Natural killer cell (primary cell): ENCODE measurements at regions not wholly inside any gene's neighbourhood (a gene's known extent, or its start where the extent isn't known, plus 50 kb on each side); places are given as distances from the start of the nearest gene placed in this dataset.

Experiments used
- ATAC-seq, 3 donors: fragments of 150-1000 bp in 2 of 3; fragments of 200-7000 bp in 1 of 3; cut with Tn5 transposase; 1 replicate in 1 of 3; 2 replicates in 2 of 3; pipeline ENCODE4 v1.10.0; 2021; ENCODE audit warnings: mild to moderate bottlenecking in 2 of 3, moderate library complexity in 2 of 3
- DNase-seq, 2 donors: peaks; one replicate each; pipeline versions ENCODE4 v3.0.0 to v3.0.0-alpha.2; 2013 to 2021; ENCODE audit warnings: mixed read lengths in 1 of 2
- H3K27ac ChIP-seq: one replicate; pipeline ENCODE4 v1.5.1; 2013; ENCODE audit warnings: mild to moderate bottlenecking, low read length
- H3K27me3 ChIP-seq: one replicate; pipeline ENCODE4 v1.6.1; 2013; ENCODE audit warnings: low read length; ENCODE audit not compliant: control insufficient read depth, insufficient read depth
- H3K36me3 ChIP-seq: one replicate; pipeline ENCODE4 v1.6.1; 2013; ENCODE audit warnings: low read length; ENCODE audit not compliant: control insufficient read depth, insufficient read depth
- H3K4me1 ChIP-seq: one replicate; pipeline ENCODE4 v1.6.1; 2013; ENCODE audit warnings: low read length; ENCODE audit not compliant: control insufficient read depth, insufficient read depth
- H3K4me3 ChIP-seq: one replicate; pipeline ENCODE4 v1.5.1; 2013; ENCODE audit warnings: low read length
- H3K9me3 ChIP-seq: one replicate; pipeline ENCODE4 v1.6.1; 2013; ENCODE audit warnings: low read length; ENCODE audit not compliant: control insufficient read depth, insufficient read depth
- H3K27ac Mint-ChIP-seq, 2 donors: one replicate each; pipeline ENCODE4 v1.8.0; 2022; ENCODE audit warnings: mild to moderate bottlenecking in 2 of 2, mixed read lengths in 2 of 2, moderate library complexity in 1 of 2
- H3K27me3 Mint-ChIP-seq, 2 donors: one replicate each; pipeline ENCODE4 v1.8.0; 2022; ENCODE audit warnings: low read depth in 2 of 2, mixed read lengths in 2 of 2
- H3K36me3 Mint-ChIP-seq: one replicate; pipeline ENCODE4 v1.8.0; 2022; ENCODE audit warnings: mixed read lengths
- H3K4me1 Mint-ChIP-seq, 2 donors: one replicate each; pipeline ENCODE4 v1.8.0; 2022; ENCODE audit warnings: mixed read lengths in 2 of 2
- H3K4me3 Mint-ChIP-seq: one replicate; pipeline ENCODE4 v1.8.0; 2022; ENCODE audit warnings: mild to moderate bottlenecking, moderate library complexity, mixed read lengths
- H3K9me3 Mint-ChIP-seq, 2 donors: one replicate each; pipeline ENCODE4 v1.8.0; 2022; ENCODE audit warnings: mixed read lengths in 2 of 2
- CTCF ChIP-seq: fragments of 200-600 bp; IDR thresholded peaks from one replicate; pipeline ENCODE4 v1.8.0; 2022; ENCODE audit warnings: antibody characterized with exemption
- WGBS: methylation state at CpG from one replicate; pipeline ENCODE4 v1.1.7; 2013; ENCODE audit warnings: missing lambda C conversion rate; ENCODE audit not compliant: insufficient coverage; 5-methylcytosine and 5-hydroxymethylcytosine counted together
- intact Hi-C: fragments of 100-400 bp; cut with micrococcal nuclease; formaldehyde crosslinking; loops from one replicate; pipeline ENCODE4 v1.14.2; 2022

- no peaks in the 10 kb centered on the region for H3K36me3 Mint-ChIP-seq
- Histone ChIP-seq H3K36me3 (no peaks in the 10 kb centered on the region), H3K9me3 (no peaks in the 10 kb centered on the region), H3K27ac (no peak overlapping the region), H3K4me1 (no peaks in the 10 kb centered on the region), H3K4me3 (no peak overlapping the region), H3K27me3 (no peaks in the 10 kb centered on the region)
- DNase-seq (peak; percentile 45 to 89), ATAC-seq (peak; percentile 91 to 99 (median 99))
- TF ChIP-seq CTCF: peak; percentile 76
- H3K27ac Mint-ChIP-seq: no peak overlapping the region
- no peaks in the 10 kb centered on the region for H3K9me3 Mint-ChIP-seq
- H3K4me1 Mint-ChIP-seq: peaks cover 6 to 19% of the 10 kb centered on the region in 2 donors
- 51% methylated on average over 6 of the region's 6 CpGs for WGBS
- peaks cover 8 to 10% of the 10 kb centered on the region in 2 donors for H3K27me3 Mint-ChIP-seq
- intact Hi-C loops: loop anchor here (1.0 to 10.0 kb wide), 3 partner anchors 15 to 391 kb away; no protein-coding TSS in a partner anchor
- H3K4me3 Mint-ChIP-seq: no peak overlapping the region
Measured at GRCh38 chr1:65075123-65075976, 72.7 kb upstream of the AK4 start.

- H3K4me1 Mint-ChIP-seq: peaks cover 6 to 14% of the 10 kb centered on the region in 2 donors
- H3K36me3 Mint-ChIP-seq: no peaks in the 10 kb centered on the region
- H3K27ac Mint-ChIP-seq: no peak overlapping the region
- no peak for TF ChIP-seq CTCF
- no peak for ATAC-seq
- H3K4me3 Mint-ChIP-seq: no peak overlapping the region
- intact Hi-C loops: loop anchor here (10.0 kb wide), 1 partner anchor 393 kb away; no protein-coding TSS in a partner anchor
- Histone ChIP-seq H3K27me3 (no peaks in the 10 kb centered on the region), H3K4me3 (no peak overlapping the region), H3K4me1 (no peaks in the 10 kb centered on the region), H3K36me3 (no peaks in the 10 kb centered on the region), H3K9me3 (no peaks in the 10 kb centered on the region), H3K27ac (no peak overlapping the region)
- DNase-seq: no peak
- 84% methylated on average over 3 of the region's 3 CpGs for WGBS
- H3K27me3 Mint-ChIP-seq: peaks cover 8 to 10% of the 10 kb centered on the region in 2 donors
- H3K9me3 Mint-ChIP-seq: no peaks in the 10 kb centered on the region
Measured at GRCh38 chr1:65077369-65077768, 70.6 kb upstream of the AK4 start.

GRCh38 chr1:65079941-65080340 lies 68.1 kb upstream of the AK4 start:
- DNase-seq (no peak), ATAC-seq (no peak)
- Mint-ChIP-seq H3K36me3 (no peaks in the 10 kb centered on the region), H3K4me3 (no peak overlapping the region), H3K27me3 (peaks cover 8 to 10% of the 10 kb centered on the region in 2 donors), H3K27ac (no peak overlapping the region), H3K4me1 (peaks cover 6 to 8% of the 10 kb centered on the region in 2 donors), H3K9me3 (no peaks in the 10 kb centered on the region)
- intact Hi-C loops: loop anchor here (10.0 kb wide), 1 partner anchor 395 kb away; no protein-coding TSS in a partner anchor
- H3K36me3 ChIP-seq: no peaks in the 10 kb centered on the region
- no peaks in the 10 kb centered on the region for H3K27me3 ChIP-seq
- no peak overlapping the region for H3K4me3 ChIP-seq
- WGBS: 79% methylated on average over 4 of the region's 5 CpGs
- no peaks in the 10 kb centered on the region for H3K4me1 ChIP-seq
- TF ChIP-seq CTCF: no peak
- no peaks in the 10 kb centered on the region for H3K9me3 ChIP-seq
- no peak overlapping the region for H3K27ac ChIP-seq
